ENCODE measurements at regions not wholly inside any gene's neighbourhood (a gene's known extent, or its start where the extent isn't known, plus 50 kb on each side); places are given as distances from the start of the nearest gene placed in this dataset.

GRCh38 chr6:6885521-6886170 lies 222.1 kb upstream of the RREB1 start:
- H3K27me3 ChIP-seq (ENCODE audit: low read depth), result no peaks in the 10 kb centered on the region
- peak; percentile 47 for DNase-seq
- H3K27ac ChIP-seq (replicated peaks), result peak overlapping the region; percentile 58
- H3K4me1 ChIP-seq, result peaks cover 21% of the 10 kb centered on the region
- intact Hi-C loops (cut with micrococcal nuclease), result no loop called here
- no peaks in the 10 kb centered on the region for H3K36me3 ChIP-seq
- H3K9me3 ChIP-seq (replicated peaks), result no peaks in the 10 kb centered on the region
- TF ChIP-seq, protein P1, sequence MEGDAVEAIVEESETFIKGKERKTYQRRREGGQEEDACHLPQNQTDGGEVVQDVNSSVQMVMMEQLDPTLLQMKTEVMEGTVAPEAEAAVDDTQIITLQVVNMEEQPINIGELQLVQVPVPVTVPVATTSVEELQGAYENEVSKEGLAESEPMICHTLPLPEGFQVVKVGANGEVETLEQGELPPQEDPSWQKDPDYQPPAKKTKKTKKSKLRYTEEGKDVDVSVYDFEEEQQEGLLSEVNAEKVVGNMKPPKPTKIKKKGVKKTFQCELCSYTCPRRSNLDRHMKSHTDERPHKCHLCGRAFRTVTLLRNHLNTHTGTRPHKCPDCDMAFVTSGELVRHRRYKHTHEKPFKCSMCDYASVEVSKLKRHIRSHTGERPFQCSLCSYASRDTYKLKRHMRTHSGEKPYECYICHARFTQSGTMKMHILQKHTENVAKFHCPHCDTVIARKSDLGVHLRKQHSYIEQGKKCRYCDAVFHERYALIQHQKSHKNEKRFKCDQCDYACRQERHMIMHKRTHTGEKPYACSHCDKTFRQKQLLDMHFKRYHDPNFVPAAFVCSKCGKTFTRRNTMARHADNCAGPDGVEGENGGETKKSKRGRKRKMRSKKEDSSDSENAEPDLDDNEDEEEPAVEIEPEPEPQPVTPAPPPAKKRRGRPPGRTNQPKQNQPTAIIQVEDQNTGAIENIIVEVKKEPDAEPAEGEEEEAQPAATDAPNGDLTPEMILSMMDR (IDR thresholded peaks at IDR 0.05; ENCODE audit: borderline replicate concordance), result no peak
- H3K4me3 ChIP-seq, result peak overlapping the region; percentile 2

GRCh38 chr6:6886171-6886885 lies 221.4 kb upstream of the RREB1 start:
- Histone ChIP-seq H3K27me3 (ENCODE audit: low read depth) (no peaks in the 10 kb centered on the region), H3K9me3 (replicated peaks) (no peaks in the 10 kb centered on the region), H3K4me1 (peaks cover 28% of the 10 kb centered on the region), H3K4me3 (peak overlapping the region; percentile 2), H3K36me3 (no peaks in the 10 kb centered on the region), H3K27ac (replicated peaks) (peak overlapping the region; percentile 58)
- DNase-seq, result no peak
- TF ChIP-seq, protein P1 (IDR thresholded peaks at IDR 0.05; ENCODE audit: borderline replicate concordance), result no peak
- intact Hi-C loops (cut with micrococcal nuclease), result no loop called here

DNA sequence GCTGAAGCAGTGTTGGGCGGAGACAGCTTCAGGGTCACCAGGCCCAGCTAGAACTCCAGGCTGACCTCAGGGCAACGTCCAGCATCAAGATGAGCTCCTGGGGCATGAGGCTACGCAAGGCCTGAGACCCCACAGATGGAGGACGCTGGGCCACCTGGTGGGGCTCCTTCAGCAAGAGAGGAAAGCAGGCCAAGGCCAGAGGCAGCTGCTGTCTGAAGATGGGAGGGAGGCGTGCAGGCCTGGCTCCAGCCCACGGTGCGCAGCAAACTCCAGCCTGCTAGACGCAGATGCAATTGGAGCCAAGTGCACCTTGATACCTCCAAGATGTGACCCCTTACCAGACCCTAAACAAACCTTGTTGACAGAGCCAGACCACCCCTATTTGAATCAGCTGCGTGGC lies 220.9 kb upstream of the RREB1 start:
- intact Hi-C loops (cut with micrococcal nuclease), result no loop called here
- Histone ChIP-seq H3K36me3 (no peaks in the 10 kb centered on the region), H3K27me3 (ENCODE audit: low read depth) (no peaks in the 10 kb centered on the region), H3K4me1 (peaks cover 34% of the 10 kb centered on the region), H3K27ac (replicated peaks) (no peak overlapping the region), H3K4me3 (no peak overlapping the region), H3K9me3 (replicated peaks) (no peaks in the 10 kb centered on the region)
- no peak for DNase-seq
- TF ChIP-seq, protein P1 (IDR thresholded peaks at IDR 0.05; ENCODE audit: borderline replicate concordance), result no peak

GRCh38 chr6:6889601-6890000 lies 218.2 kb upstream of the RREB1 start:
- Histone ChIP-seq H3K27ac (replicated peaks) (no peak overlapping the region), H3K4me3 (no peak overlapping the region), H3K27me3 (ENCODE audit: low read depth) (no peaks in the 10 kb centered on the region), H3K9me3 (replicated peaks) (no peaks in the 10 kb centered on the region), H3K4me1 (peaks cover 55% of the 10 kb centered on the region), H3K36me3 (no peaks in the 10 kb centered on the region)
- TF ChIP-seq, protein P1 (IDR thresholded peaks at IDR 0.05; ENCODE audit: borderline replicate concordance), result no peak
- no peak for DNase-seq
- intact Hi-C loops (cut with micrococcal nuclease), result no loop called here

DNA sequence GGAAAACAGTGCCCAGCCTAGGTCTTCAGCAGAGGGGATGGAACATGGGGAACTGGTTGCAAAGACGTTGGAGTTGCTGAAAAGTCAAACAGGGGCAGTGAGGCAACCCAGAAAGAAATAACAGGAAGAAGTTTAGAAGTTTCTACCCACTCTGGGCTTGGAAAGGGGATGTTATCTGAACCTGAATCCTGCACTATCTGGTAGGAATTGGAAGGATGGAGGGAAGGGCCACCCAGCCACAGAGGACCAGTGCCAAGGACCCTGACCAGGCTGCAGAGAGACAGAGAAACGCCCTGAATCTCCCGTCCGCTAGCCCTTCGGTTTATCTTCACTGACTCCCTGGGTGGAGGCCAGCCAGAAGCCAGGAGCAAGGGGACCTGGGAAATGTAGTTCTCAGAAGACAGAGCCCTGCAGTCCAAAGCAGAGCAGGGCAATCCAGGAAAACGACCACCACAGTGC lies 217.3 kb upstream of the RREB1 start:
- peak overlapping the region; percentile 90 for H3K27ac ChIP-seq (replicated peaks)
- intact Hi-C loops (cut with micrococcal nuclease), result no loop called here
- H3K4me3 ChIP-seq, result peak overlapping the region; percentile 20
- H3K4me1 ChIP-seq, result peaks cover 49% of the 10 kb centered on the region
- H3K27me3 ChIP-seq (ENCODE audit: low read depth), result no peaks in the 10 kb centered on the region
- H3K9me3 ChIP-seq (replicated peaks), result no peaks in the 10 kb centered on the region
- TF ChIP-seq, protein P1 (IDR thresholded peaks at IDR 0.05; ENCODE audit: borderline replicate concordance), result no peak
- no peaks in the 10 kb centered on the region for H3K36me3 ChIP-seq
- DNase-seq, result peak; percentile 50

All from left ventricle myocardium inferior (tissue), 1 donor.